ENCODE measurements at regions not wholly inside any gene's neighbourhood (a gene's known extent, or its start where the extent isn't known, plus 50 kb on each side); places are given as distances from the start of the nearest gene placed in this dataset.

GRCh38 chr9:120138955-120139354 lies 441.0 kb downstream of the CDK5RAP2 start:
- no peak for DNase-seq (ENCODE audit: extremely low read depth in 1 of 2, low read depth in 1 of 2)

GRCh38 chr9:120137186-120137840 lies 442.7 kb downstream of the CDK5RAP2 start:
- DNase-seq (ENCODE audit: extremely low read depth in 1 of 2, low read depth in 1 of 2), result no peak

GRCh38 chr9:120136696-120137095 lies 443.3 kb downstream of the CDK5RAP2 start:
- no peak for DNase-seq (ENCODE audit: extremely low read depth in 1 of 2, low read depth in 1 of 2)

- no peak for DNase-seq (ENCODE audit: extremely low read depth in 1 of 2, low read depth in 1 of 2)
Observed at GRCh38 chr9:120117081-120117480, 462.9 kb downstream of the CDK5RAP2 start.

GRCh38 chr9:120110520-120110919 lies 469.4 kb downstream of the CDK5RAP2 start:
- no peak for DNase-seq (ENCODE audit: extremely low read depth in 1 of 2, low read depth in 1 of 2)

GRCh38 chr9:120109242-120109641 lies 470.7 kb downstream of the CDK5RAP2 start:
- no peak for DNase-seq (ENCODE audit: extremely low read depth in 1 of 2, low read depth in 1 of 2)

GRCh38 chr9:120107138-120107537 lies 472.8 kb downstream of the CDK5RAP2 start:
- no peak for DNase-seq (ENCODE audit: extremely low read depth in 1 of 2, low read depth in 1 of 2)

GRCh38 chr9:120104771-120105170 lies 475.2 kb downstream of the CDK5RAP2 start:
- DNase-seq (ENCODE audit: extremely low read depth in 1 of 2, low read depth in 1 of 2), result no peak

GRCh38 chr9:120100595-120100994 lies 479.4 kb downstream of the CDK5RAP2 start:
- DNase-seq (ENCODE audit: extremely low read depth in 1 of 2, low read depth in 1 of 2), result no peak

- DNase-seq (ENCODE audit: extremely low read depth in 1 of 2, low read depth in 1 of 2), result no peak
Observed at GRCh38 chr9:120099065-120099464, 480.9 kb downstream of the CDK5RAP2 start.

- DNase-seq (ENCODE audit: extremely low read depth in 1 of 2, low read depth in 1 of 2), result no peak
Observed at GRCh38 chr9:120098584-120098983, 481.4 kb downstream of the CDK5RAP2 start.

GRCh38 chr9:120091206-120091605 lies 488.8 kb downstream of the CDK5RAP2 start:
- no peak for DNase-seq (ENCODE audit: extremely low read depth in 1 of 2, low read depth in 1 of 2)

GRCh38 chr9:120080849-120081248 lies 499.1 kb downstream of the CDK5RAP2 start:
- DNase-seq (ENCODE audit: extremely low read depth in 1 of 2, low read depth in 1 of 2), result no peak

- DNase-seq (ENCODE audit: extremely low read depth in 1 of 2, low read depth in 1 of 2), result no peak
Observed at GRCh38 chr9:120078112-120078511, 501.9 kb downstream of the CDK5RAP2 start.

GRCh38 chr9:120071760-120072159 lies 508.2 kb downstream of the CDK5RAP2 start:
- no peak for DNase-seq (ENCODE audit: extremely low read depth in 1 of 2, low read depth in 1 of 2)

GRCh38 chr9:120066315-120066714 lies 513.7 kb downstream of the CDK5RAP2 start:
- DNase-seq (ENCODE audit: extremely low read depth in 1 of 2, low read depth in 1 of 2), result no peak

GRCh38 chr9:120065151-120065550 lies 514.8 kb downstream of the CDK5RAP2 start:
- DNase-seq (ENCODE audit: extremely low read depth in 1 of 2, low read depth in 1 of 2), result no peak

- DNase-seq (ENCODE audit: extremely low read depth in 1 of 2, low read depth in 1 of 2), result no peak
Observed at GRCh38 chr9:120045011-120045410, 535.0 kb downstream of the CDK5RAP2 start.

GRCh38 chr9:120043448-120043847 lies 536.5 kb downstream of the CDK5RAP2 start:
- no peak for DNase-seq (ENCODE audit: extremely low read depth in 1 of 2, low read depth in 1 of 2)

- DNase-seq (ENCODE audit: extremely low read depth in 1 of 2, low read depth in 1 of 2), result no peak
Observed at GRCh38 chr9:120040896-120041295, 539.1 kb downstream of the CDK5RAP2 start.

GRCh38 chr9:120038342-120038741 lies 541.6 kb downstream of the CDK5RAP2 start:
- DNase-seq (ENCODE audit: extremely low read depth in 1 of 2, low read depth in 1 of 2), result no peak

- no peak for DNase-seq (ENCODE audit: extremely low read depth in 1 of 2, low read depth in 1 of 2)
Observed at GRCh38 chr9:120032639-120033038, 547.3 kb downstream of the CDK5RAP2 start.

GRCh38 chr9:120030847-120031246 lies 549.1 kb downstream of the CDK5RAP2 start:
- no peak for DNase-seq (ENCODE audit: extremely low read depth in 1 of 2, low read depth in 1 of 2)
